Fibroblast of pulmonary artery (primary cell): ENCODE measurements at regions not wholly inside any gene's neighbourhood (a gene's known extent, or its start where the extent isn't known, plus 50 kb on each side); places are given as distances from the start of the nearest gene placed in this dataset.

Source experiments
- DNase-seq: peaks from one replicate; pipeline ENCODE4 v3.0.0-alpha.2; 2010; ENCODE audit warnings: low read depth
- H3K4me3 ChIP-seq: replicated peaks from 2 replicates; pipeline ENCODE4 v1.5.1; 2011; ENCODE audit warnings: low read depth, mild to moderate bottlenecking, control low read depth, low read length, moderate library complexity
- TF ChIP-seq, protein P1 (sequence below): IDR thresholded peaks from 2 replicates; pipeline ENCODE4 v1.5.1; 2011; ENCODE audit warnings: mild to moderate bottlenecking, control low read depth, low read length, inconsistent platforms; ENCODE audit errors: missing control alignments

GRCh38 chr5:145589063-145589462 is 246.1 kb downstream of the PRELID2 start:
- no peak for DNase-seq
- H3K4me3 ChIP-seq = no peak overlapping the region
- TF ChIP-seq, protein P1, sequence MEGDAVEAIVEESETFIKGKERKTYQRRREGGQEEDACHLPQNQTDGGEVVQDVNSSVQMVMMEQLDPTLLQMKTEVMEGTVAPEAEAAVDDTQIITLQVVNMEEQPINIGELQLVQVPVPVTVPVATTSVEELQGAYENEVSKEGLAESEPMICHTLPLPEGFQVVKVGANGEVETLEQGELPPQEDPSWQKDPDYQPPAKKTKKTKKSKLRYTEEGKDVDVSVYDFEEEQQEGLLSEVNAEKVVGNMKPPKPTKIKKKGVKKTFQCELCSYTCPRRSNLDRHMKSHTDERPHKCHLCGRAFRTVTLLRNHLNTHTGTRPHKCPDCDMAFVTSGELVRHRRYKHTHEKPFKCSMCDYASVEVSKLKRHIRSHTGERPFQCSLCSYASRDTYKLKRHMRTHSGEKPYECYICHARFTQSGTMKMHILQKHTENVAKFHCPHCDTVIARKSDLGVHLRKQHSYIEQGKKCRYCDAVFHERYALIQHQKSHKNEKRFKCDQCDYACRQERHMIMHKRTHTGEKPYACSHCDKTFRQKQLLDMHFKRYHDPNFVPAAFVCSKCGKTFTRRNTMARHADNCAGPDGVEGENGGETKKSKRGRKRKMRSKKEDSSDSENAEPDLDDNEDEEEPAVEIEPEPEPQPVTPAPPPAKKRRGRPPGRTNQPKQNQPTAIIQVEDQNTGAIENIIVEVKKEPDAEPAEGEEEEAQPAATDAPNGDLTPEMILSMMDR = no peak

GRCh38 chr5:145588558-145588957 is 246.6 kb downstream of the PRELID2 start:
- H3K4me3 ChIP-seq = no peak overlapping the region
- TF ChIP-seq, protein P1 = no peak
- DNase-seq = no peak

DNA sequence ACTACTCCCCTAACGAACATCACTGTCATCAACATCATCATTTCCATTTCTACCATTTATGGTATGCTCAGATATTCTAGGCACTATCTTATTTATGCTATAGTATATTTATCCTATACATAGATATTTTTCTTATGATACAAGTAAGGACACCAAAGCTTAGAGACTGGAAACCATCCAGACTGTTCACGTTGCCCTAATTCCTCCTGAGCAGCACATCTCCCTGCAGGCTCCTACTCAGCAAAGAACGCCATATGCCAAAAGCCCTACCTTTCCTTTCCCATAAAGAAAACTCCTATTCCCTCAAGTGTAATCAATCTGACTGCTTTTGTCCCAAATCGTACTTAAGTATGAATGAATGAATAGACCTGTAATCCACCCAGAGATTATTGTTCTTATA is 247.0 kb downstream of the PRELID2 start:
- DNase-seq = no peak
- H3K4me3 ChIP-seq = no peak overlapping the region
- TF ChIP-seq, protein P1 = no peak

DNA sequence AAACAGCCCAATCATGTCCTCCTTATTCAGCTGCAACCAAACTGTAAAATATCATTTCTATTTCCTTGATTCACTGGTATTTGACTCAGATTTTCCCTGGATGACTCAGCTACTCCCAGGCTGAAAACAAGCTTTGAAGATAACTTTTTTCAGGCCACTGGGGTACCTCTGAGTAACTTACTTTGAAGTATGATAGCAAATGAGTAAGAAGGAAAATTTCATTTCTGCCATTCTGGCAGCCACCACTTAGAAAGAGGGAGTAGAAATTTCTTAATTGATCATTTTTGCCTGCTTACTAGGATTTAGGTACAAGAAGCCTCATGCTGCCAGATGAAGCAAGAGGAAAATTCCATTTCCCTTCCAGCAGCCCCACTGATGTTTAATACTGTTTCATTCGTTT is 247.4 kb downstream of the PRELID2 start:
- DNase-seq = peak; percentile 83
- H3K4me3 ChIP-seq = no peak overlapping the region
- TF ChIP-seq, protein P1 = no peak

- TF ChIP-seq, protein P1 = no peak
- H3K4me3 ChIP-seq = no peak overlapping the region
- no peak for DNase-seq
Measured at GRCh38 chr5:145587308-145587672, 247.9 kb downstream of the PRELID2 start.

GRCh38 chr5:145586661-145587307 is 248.4 kb downstream of the PRELID2 start:
- DNase-seq = no peak
- TF ChIP-seq, protein P1 = no peak
- H3K4me3 ChIP-seq = no peak overlapping the region
